ENCODE measurements at regions not wholly inside any gene's neighbourhood (a gene's known extent, or its start where the extent isn't known, plus 50 kb on each side); places are given as distances from the start of the nearest gene placed in this dataset.

GRCh38 chr5:166493040-166493439, 1798.4 kb upstream of the WWC1 start:
- Histone ChIP-seq H3K4me1 (ENCODE audit: control insufficient read depth in 2 of 2, insufficient read depth in 2 of 2, low read length in 1 of 2) (no peaks in the 10 kb centered on the region), H3K27ac (ENCODE audit: low read depth in 2 of 2, low read length in 1 of 2) (no peak overlapping the region), H3K9me3 (ENCODE audit: control insufficient read depth in 2 of 2, insufficient read depth in 1 of 2, low read depth in 1 of 2, low read length in 1 of 2) (no peaks in the 10 kb centered on the region), H3K27me3 (ENCODE audit: control insufficient read depth in 1 of 2, insufficient read depth in 2 of 2, low read length in 2 of 2) (no peaks in the 10 kb centered on the region), H3K4me3 (ENCODE audit: low read depth in 1 of 2, low read length in 2 of 2) (no peak overlapping the region), H3K36me3 (ENCODE audit: control insufficient read depth in 2 of 2, insufficient read depth in 2 of 2, low read length in 1 of 2) (no peaks in the 10 kb centered on the region)
- 62 to 68% methylated on average over 2 of the region's 2 CpGs for WGBS, 2 donors

GRCh38 chr5:166493612-166494011, 1797.8 kb upstream of the WWC1 start:
- Histone ChIP-seq H3K4me1 (ENCODE audit: control insufficient read depth in 2 of 2, insufficient read depth in 2 of 2, low read length in 1 of 2) (no peaks in the 10 kb centered on the region), H3K27ac (ENCODE audit: low read depth in 2 of 2, low read length in 1 of 2) (no peak overlapping the region), H3K9me3 (ENCODE audit: control insufficient read depth in 2 of 2, insufficient read depth in 1 of 2, low read depth in 1 of 2, low read length in 1 of 2) (no peaks in the 10 kb centered on the region), H3K4me3 (ENCODE audit: low read depth in 1 of 2, low read length in 2 of 2) (no peak overlapping the region), H3K27me3 (ENCODE audit: control insufficient read depth in 1 of 2, insufficient read depth in 2 of 2, low read length in 2 of 2) (no peaks in the 10 kb centered on the region), H3K36me3 (ENCODE audit: control insufficient read depth in 2 of 2, insufficient read depth in 2 of 2, low read length in 1 of 2) (no peaks in the 10 kb centered on the region)
- WGBS, 2 donors: 77 to 82% methylated on average over 7 of the region's 7 CpGs

- no peaks in the 10 kb centered on the region for H3K27me3 ChIP-seq (ENCODE audit: control insufficient read depth in 1 of 2, insufficient read depth in 2 of 2, low read length in 2 of 2)
- 32 to 34% methylated on average over 3 of the region's 3 CpGs for WGBS, 2 donors
- H3K4me3 ChIP-seq (ENCODE audit: low read depth in 1 of 2, low read length in 2 of 2): no peak overlapping the region
- no peak overlapping the region for H3K27ac ChIP-seq (ENCODE audit: low read depth in 2 of 2, low read length in 1 of 2)
- H3K4me1 ChIP-seq (ENCODE audit: control insufficient read depth in 2 of 2, insufficient read depth in 2 of 2, low read length in 1 of 2): no peaks in the 10 kb centered on the region
- H3K9me3 ChIP-seq (ENCODE audit: control insufficient read depth in 2 of 2, insufficient read depth in 1 of 2, low read depth in 1 of 2, low read length in 1 of 2): no peaks in the 10 kb centered on the region
- H3K36me3 ChIP-seq (ENCODE audit: control insufficient read depth in 2 of 2, insufficient read depth in 2 of 2, low read length in 1 of 2): no peaks in the 10 kb centered on the region
Observed at GRCh38 chr5:166497496-166498104, 1793.8 kb upstream of the WWC1 start.

- Histone ChIP-seq H3K9me3 (ENCODE audit: control insufficient read depth in 2 of 2, insufficient read depth in 1 of 2, low read depth in 1 of 2, low read length in 1 of 2) (no peaks in the 10 kb centered on the region), H3K27ac (ENCODE audit: low read depth in 2 of 2, low read length in 1 of 2) (no peak overlapping the region), H3K36me3 (ENCODE audit: control insufficient read depth in 2 of 2, insufficient read depth in 2 of 2, low read length in 1 of 2) (no peaks in the 10 kb centered on the region), H3K4me1 (ENCODE audit: control insufficient read depth in 2 of 2, insufficient read depth in 2 of 2, low read length in 1 of 2) (no peaks in the 10 kb centered on the region), H3K27me3 (ENCODE audit: control insufficient read depth in 1 of 2, insufficient read depth in 2 of 2, low read length in 2 of 2) (no peaks in the 10 kb centered on the region), H3K4me3 (ENCODE audit: low read depth in 1 of 2, low read length in 2 of 2) (no peak overlapping the region)
- WGBS, 2 donors: 69 to 70% methylated on average over 3 of the region's 3 CpGs
Observed at GRCh38 chr5:166499447-166500240, 1791.8 kb upstream of the WWC1 start.

GRCh38 chr5:166503506-166503905, 1787.9 kb upstream of the WWC1 start:
- no peaks in the 10 kb centered on the region for H3K36me3 ChIP-seq (ENCODE audit: control insufficient read depth in 2 of 2, insufficient read depth in 2 of 2, low read length in 1 of 2)
- H3K9me3 ChIP-seq (ENCODE audit: control insufficient read depth in 2 of 2, insufficient read depth in 1 of 2, low read depth in 1 of 2, low read length in 1 of 2): no peaks in the 10 kb centered on the region
- no peaks in the 10 kb centered on the region for H3K27me3 ChIP-seq (ENCODE audit: control insufficient read depth in 1 of 2, insufficient read depth in 2 of 2, low read length in 2 of 2)
- WGBS, 2 donors: 81 to 90% methylated on average over 1 of the region's 1 CpG
- no peaks in the 10 kb centered on the region for H3K4me1 ChIP-seq (ENCODE audit: control insufficient read depth in 2 of 2, insufficient read depth in 2 of 2, low read length in 1 of 2)
- H3K4me3 ChIP-seq (ENCODE audit: low read depth in 1 of 2, low read length in 2 of 2): no peak overlapping the region
- H3K27ac ChIP-seq (ENCODE audit: low read depth in 2 of 2, low read length in 1 of 2): no peak overlapping the region

GRCh38 chr5:166505067-166505466, 1786.4 kb upstream of the WWC1 start:
- Histone ChIP-seq H3K27ac (ENCODE audit: low read depth in 2 of 2, low read length in 1 of 2) (no peak overlapping the region), H3K9me3 (ENCODE audit: control insufficient read depth in 2 of 2, insufficient read depth in 1 of 2, low read depth in 1 of 2, low read length in 1 of 2) (no peaks in the 10 kb centered on the region), H3K27me3 (ENCODE audit: control insufficient read depth in 1 of 2, insufficient read depth in 2 of 2, low read length in 2 of 2) (no peaks in the 10 kb centered on the region), H3K36me3 (ENCODE audit: control insufficient read depth in 2 of 2, insufficient read depth in 2 of 2, low read length in 1 of 2) (no peaks in the 10 kb centered on the region), H3K4me3 (ENCODE audit: low read depth in 1 of 2, low read length in 2 of 2) (no peak overlapping the region), H3K4me1 (ENCODE audit: control insufficient read depth in 2 of 2, insufficient read depth in 2 of 2, low read length in 1 of 2) (no peaks in the 10 kb centered on the region)
- 77 to 86% methylated on average over 2 of the region's 2 CpGs for WGBS, 2 donors

- H3K27ac ChIP-seq (ENCODE audit: low read depth in 2 of 2, low read length in 1 of 2): no peak overlapping the region
- H3K36me3 ChIP-seq (ENCODE audit: control insufficient read depth in 2 of 2, insufficient read depth in 2 of 2, low read length in 1 of 2): no peaks in the 10 kb centered on the region
- H3K4me1 ChIP-seq (ENCODE audit: control insufficient read depth in 2 of 2, insufficient read depth in 2 of 2, low read length in 1 of 2): no peaks in the 10 kb centered on the region
- H3K9me3 ChIP-seq (ENCODE audit: control insufficient read depth in 2 of 2, insufficient read depth in 1 of 2, low read depth in 1 of 2, low read length in 1 of 2): no peaks in the 10 kb centered on the region
- no peaks in the 10 kb centered on the region for H3K27me3 ChIP-seq (ENCODE audit: control insufficient read depth in 1 of 2, insufficient read depth in 2 of 2, low read length in 2 of 2)
- no peak overlapping the region for H3K4me3 ChIP-seq (ENCODE audit: low read depth in 1 of 2, low read length in 2 of 2)
Observed at GRCh38 chr5:166505544-166505943, 1785.9 kb upstream of the WWC1 start.

GRCh38 chr5:166507810-166508425, 1783.5 kb upstream of the WWC1 start:
- Histone ChIP-seq H3K27me3 (ENCODE audit: control insufficient read depth in 1 of 2, insufficient read depth in 2 of 2, low read length in 2 of 2) (no peaks in the 10 kb centered on the region), H3K9me3 (ENCODE audit: control insufficient read depth in 2 of 2, insufficient read depth in 1 of 2, low read depth in 1 of 2, low read length in 1 of 2) (no peaks in the 10 kb centered on the region), H3K4me3 (ENCODE audit: low read depth in 1 of 2, low read length in 2 of 2) (no peak overlapping the region), H3K4me1 (ENCODE audit: control insufficient read depth in 2 of 2, insufficient read depth in 2 of 2, low read length in 1 of 2) (no peaks in the 10 kb centered on the region), H3K36me3 (ENCODE audit: control insufficient read depth in 2 of 2, insufficient read depth in 2 of 2, low read length in 1 of 2) (no peaks in the 10 kb centered on the region), H3K27ac (ENCODE audit: low read depth in 2 of 2, low read length in 1 of 2) (no peak overlapping the region)
- 62 to 63% methylated on average over 2 of the region's 2 CpGs for WGBS, 2 donors

GRCh38 chr5:166509085-166509484, 1782.4 kb upstream of the WWC1 start:
- H3K4me1 ChIP-seq (ENCODE audit: control insufficient read depth in 2 of 2, insufficient read depth in 2 of 2, low read length in 1 of 2): no peaks in the 10 kb centered on the region
- 52 to 53% methylated on average over 3 of the region's 3 CpGs for WGBS, 2 donors
- no peak overlapping the region for H3K4me3 ChIP-seq (ENCODE audit: low read depth in 1 of 2, low read length in 2 of 2)

More at GRCh38 chr5:166509085-166509484, 1782.4 kb upstream of the WWC1 start:
- Histone ChIP-seq H3K27ac (ENCODE audit: low read depth in 2 of 2, low read length in 1 of 2) (no peak overlapping the region), H3K9me3 (ENCODE audit: control insufficient read depth in 2 of 2, insufficient read depth in 1 of 2, low read depth in 1 of 2, low read length in 1 of 2) (no peaks in the 10 kb centered on the region), H3K36me3 (ENCODE audit: control insufficient read depth in 2 of 2, insufficient read depth in 2 of 2, low read length in 1 of 2) (no peaks in the 10 kb centered on the region), H3K27me3 (ENCODE audit: control insufficient read depth in 1 of 2, insufficient read depth in 2 of 2, low read length in 2 of 2) (no peaks in the 10 kb centered on the region)
